GM19452 (cell line): ENCODE measurements at regions not wholly inside any gene's neighbourhood (a gene's known extent, or its start where the extent isn't known, plus 50 kb on each side); places are given as distances from the start of the nearest gene placed in this dataset.

Source experiments
- ATAC-seq: cut with Tn5 transposase; IDR thresholded peaks from one replicate; pipeline ENCODE4 v1.9.1; 2021; ENCODE audit not compliant: unreplicated experiment

- no peak for ATAC-seq
These were observed 184.8 kb upstream of the KLHL29 start for GRCh38 chr2:23200068-23200786.

GRCh38 chr2:23200787-23201114 is 184.2 kb upstream of the KLHL29 start:
- no peak for ATAC-seq

- no peak for ATAC-seq
These were observed 181.6 kb upstream of the KLHL29 start for GRCh38 chr2:23203383-23203782.

GRCh38 chr2:23204685-23205242 is 180.2 kb upstream of the KLHL29 start:
- no peak for ATAC-seq

- ATAC-seq: no peak
These were observed 178.3 kb upstream of the KLHL29 start for GRCh38 chr2:23206650-23207049.

- ATAC-seq: no peak
These were observed 177.1 kb upstream of the KLHL29 start for GRCh38 chr2:23207871-23208270.

GRCh38 chr2:23208339-23208738 is 176.6 kb upstream of the KLHL29 start:
- ATAC-seq: no peak

GRCh38 chr2:23209059-23209458 is 175.9 kb upstream of the KLHL29 start:
- ATAC-seq: no peak

GRCh38 chr2:23211987-23212583 is 172.9 kb upstream of the KLHL29 start:
- no peak for ATAC-seq

GRCh38 chr2:23213196-23213595 is 171.8 kb upstream of the KLHL29 start:
- no peak for ATAC-seq

GRCh38 chr2:23215016-23215415 is 170.0 kb upstream of the KLHL29 start:
- ATAC-seq: no peak

- ATAC-seq: no peak
These were observed 165.3 kb upstream of the KLHL29 start for GRCh38 chr2:23219666-23220065.

- ATAC-seq: no peak
These were observed 164.4 kb upstream of the KLHL29 start for GRCh38 chr2:23220513-23221094.

GRCh38 chr2:23221236-23221635 is 163.7 kb upstream of the KLHL29 start:
- no peak for ATAC-seq

- ATAC-seq: no peak
These were observed 163.1 kb upstream of the KLHL29 start for GRCh38 chr2:23221901-23222300.

GRCh38 chr2:23230885-23231284 is 154.1 kb upstream of the KLHL29 start:
- ATAC-seq: no peak

GRCh38 chr2:23231865-23232264 is 153.1 kb upstream of the KLHL29 start:
- no peak for ATAC-seq

GRCh38 chr2:23235292-23235691 is 149.7 kb upstream of the KLHL29 start:
- ATAC-seq: no peak

- no peak for ATAC-seq
These were observed 149.2 kb upstream of the KLHL29 start for GRCh38 chr2:23235736-23236135.

GRCh38 chr2:23237147-23237546 is 147.8 kb upstream of the KLHL29 start:
- no peak for ATAC-seq

GRCh38 chr2:23238011-23238657 is 146.8 kb upstream of the KLHL29 start:
- no peak for ATAC-seq

- no peak for ATAC-seq
These were observed 145.6 kb upstream of the KLHL29 start for GRCh38 chr2:23239374-23239773.
